PFSK-1 (cell line): ENCODE measurements at regions not wholly inside any gene's neighbourhood (a gene's known extent, or its start where the extent isn't known, plus 50 kb on each side); places are given as distances from the start of the nearest gene placed in this dataset.

ENCODE experiments used
- POLR2AphosphoS5 ChIP-seq: IDR thresholded peaks from 2 replicates; pipeline ENCODE4 v1.6.1; 2012; ENCODE audit warnings: low read depth, mild to moderate bottlenecking, control low read depth, low read length, moderate library complexity
- REST ChIP-seq, 2 experiments: IDR thresholded peaks; 2 replicates each; pipeline versions ENCODE4 v1.6.1 to v1.8.0; 2011 to 2012; ENCODE audit warnings: low read depth in 2 of 2, low read length in 2 of 2, control low read depth in 1 of 2, inconsistent platforms in 1 of 2, mild to moderate bottlenecking in 1 of 2, moderate library complexity in 1 of 2; ENCODE audit not compliant: insufficient read depth in 1 of 2
- TAF1 ChIP-seq: IDR thresholded peaks from 2 replicates; pipeline ENCODE4 v1.6.1; 2012; ENCODE audit warnings: low read length, control low read depth, borderline replicate concordance; ENCODE audit not compliant: insufficient read depth

- TF ChIP-seq TAF1, result no peak
- no peak for TF ChIP-seq POLR2AphosphoS5
- TF ChIP-seq REST (IDR thresholded peaks at IDR 0.05; ENCODE audit: insufficient read depth in 1 of 2, low read depth in 2 of 2, low read length in 2 of 2), result no peak
Measured at GRCh38 chr2:150212722-150213171, 274.7 kb downstream of the RND3 start.
